ENCODE measurements at regions not wholly inside any gene's neighbourhood (a gene's known extent, or its start where the extent isn't known, plus 50 kb on each side); places are given as distances from the start of the nearest gene placed in this dataset.

GRCh38 chr11:45528435-45528834, 137.0 kb downstream of the CHST1 start:
- no peak for DNase-seq
- TF ChIP-seq EZH2 (IDR thresholded peaks at IDR 0.05; ENCODE audit: borderline replicate concordance, low read depth, low read length, severe bottlenecking) (no peak), CTCF (IDR thresholded peaks at IDR 0.05; ENCODE audit: borderline replicate concordance, extremely low read depth, low read length, poor library complexity, severe bottlenecking) (no peak)
- Histone ChIP-seq H3K9me3 (ENCODE audit: insufficient read depth, low read length, severe bottlenecking) (no peaks in the 10 kb centered on the region), H3K4me1 (ENCODE audit: insufficient read depth, low read length) (no peaks in the 10 kb centered on the region), H3K4me3 (ENCODE audit: low read depth in 1 of 2, low read length in 2 of 2) (no peak overlapping the region), H4K20me1 (ENCODE audit: insufficient read depth, low read length) (no peaks in the 10 kb centered on the region), H3K27ac (ENCODE audit: low read length) (no peak overlapping the region), H3K27me3 (ENCODE audit: insufficient read depth, low read length, poor library complexity) (peaks cover 11% of the 10 kb centered on the region), H3K79me2 (ENCODE audit: insufficient read depth, low read length) (no peaks in the 10 kb centered on the region), H3K4me2 (ENCODE audit: insufficient read depth, low read length) (no peak overlapping the region), H2AFZ (ENCODE audit: low read depth, low read length) (no peak overlapping the region), H3K9ac (ENCODE audit: low read depth, low read length) (no peak overlapping the region), H3K36me3 (ENCODE audit: insufficient read depth, low read length) (no peaks in the 10 kb centered on the region)
- no peak for ATAC-seq (ENCODE audit: insufficient read depth, low read depth)

- ATAC-seq (ENCODE audit: insufficient read depth, low read depth) (no peak), DNase-seq (no peak)
- Histone ChIP-seq H3K4me2 (ENCODE audit: insufficient read depth, low read length) (no peak overlapping the region), H4K20me1 (ENCODE audit: insufficient read depth, low read length) (no peaks in the 10 kb centered on the region), H3K36me3 (ENCODE audit: insufficient read depth, low read length) (no peaks in the 10 kb centered on the region), H3K4me1 (ENCODE audit: insufficient read depth, low read length) (no peaks in the 10 kb centered on the region), H3K27ac (ENCODE audit: low read length) (no peak overlapping the region), H3K27me3 (ENCODE audit: insufficient read depth, low read length, poor library complexity) (peaks cover 10% of the 10 kb centered on the region), H3K4me3 (ENCODE audit: low read depth in 1 of 2, low read length in 2 of 2) (no peak overlapping the region), H3K79me2 (ENCODE audit: insufficient read depth, low read length) (no peaks in the 10 kb centered on the region), H3K9me3 (ENCODE audit: insufficient read depth, low read length, severe bottlenecking) (no peaks in the 10 kb centered on the region), H2AFZ (ENCODE audit: low read depth, low read length) (no peak overlapping the region), H3K9ac (ENCODE audit: low read depth, low read length) (no peak overlapping the region)
- TF ChIP-seq CTCF (IDR thresholded peaks at IDR 0.05; ENCODE audit: borderline replicate concordance, extremely low read depth, low read length, poor library complexity, severe bottlenecking) (no peak), EZH2 (IDR thresholded peaks at IDR 0.05; ENCODE audit: borderline replicate concordance, low read depth, low read length, severe bottlenecking) (no peak)
Observed at GRCh38 chr11:45527898-45528297, 137.5 kb downstream of the CHST1 start.

- TF ChIP-seq CTCF (IDR thresholded peaks at IDR 0.05; ENCODE audit: borderline replicate concordance, extremely low read depth, low read length, poor library complexity, severe bottlenecking) (no peak), EZH2 (IDR thresholded peaks at IDR 0.05; ENCODE audit: borderline replicate concordance, low read depth, low read length, severe bottlenecking) (no peak)
- Histone ChIP-seq H3K4me1 (ENCODE audit: insufficient read depth, low read length) (no peaks in the 10 kb centered on the region), H3K9ac (ENCODE audit: low read depth, low read length) (no peak overlapping the region), H3K4me2 (ENCODE audit: insufficient read depth, low read length) (no peak overlapping the region), H3K79me2 (ENCODE audit: insufficient read depth, low read length) (no peaks in the 10 kb centered on the region), H3K36me3 (ENCODE audit: insufficient read depth, low read length) (no peaks in the 10 kb centered on the region), H2AFZ (ENCODE audit: low read depth, low read length) (no peak overlapping the region), H3K27ac (ENCODE audit: low read length) (no peak overlapping the region), H3K27me3 (ENCODE audit: insufficient read depth, low read length, poor library complexity) (peaks cover 4% of the 10 kb centered on the region), H3K4me3 (ENCODE audit: low read depth in 1 of 2, low read length in 2 of 2) (no peak overlapping the region), H3K9me3 (ENCODE audit: insufficient read depth, low read length, severe bottlenecking) (no peaks in the 10 kb centered on the region), H4K20me1 (ENCODE audit: insufficient read depth, low read length) (no peaks in the 10 kb centered on the region)
- no peak for ATAC-seq (ENCODE audit: insufficient read depth, low read depth)
- no peak for DNase-seq
Observed at GRCh38 chr11:45525393-45525792, 140.0 kb downstream of the CHST1 start.

DNA sequence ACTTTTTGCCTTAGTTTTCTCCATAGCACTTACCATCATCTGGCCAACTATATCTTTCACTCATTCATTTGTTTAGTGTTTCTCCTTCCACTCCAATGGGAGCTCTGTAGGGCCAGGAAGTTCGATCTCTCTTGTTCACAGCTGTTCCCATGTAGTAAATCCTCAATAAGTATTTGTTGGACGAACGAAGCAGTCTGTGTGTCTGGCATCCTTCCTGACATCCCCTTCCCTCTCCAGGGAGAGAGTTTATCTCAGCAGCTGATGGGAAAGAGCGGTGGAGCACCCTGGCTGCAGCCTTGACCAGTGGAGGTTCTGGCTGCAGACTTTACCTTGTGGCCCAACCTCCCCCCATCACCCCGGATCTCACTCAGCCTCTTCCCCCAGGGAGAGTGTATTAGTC, 141.7 kb downstream of the CHST1 start:
- ATAC-seq (ENCODE audit: insufficient read depth, low read depth) (no peak), DNase-seq (no peak)
- no peaks in the 10 kb centered on the region for H3K79me2 ChIP-seq (ENCODE audit: insufficient read depth, low read length)
- no peaks in the 10 kb centered on the region for H3K36me3 ChIP-seq (ENCODE audit: insufficient read depth, low read length)
- no peak overlapping the region for H2AFZ ChIP-seq (ENCODE audit: low read depth, low read length)
- H3K4me1 ChIP-seq (ENCODE audit: insufficient read depth, low read length) = no peaks in the 10 kb centered on the region
- no peak overlapping the region for H3K27ac ChIP-seq (ENCODE audit: low read length)
- TF ChIP-seq EZH2 (IDR thresholded peaks at IDR 0.05; ENCODE audit: borderline replicate concordance, low read depth, low read length, severe bottlenecking) (no peak), CTCF (IDR thresholded peaks at IDR 0.05; ENCODE audit: borderline replicate concordance, extremely low read depth, low read length, poor library complexity, severe bottlenecking) (no peak)
- H3K9ac ChIP-seq (ENCODE audit: low read depth, low read length) = no peak overlapping the region
- H4K20me1 ChIP-seq (ENCODE audit: insufficient read depth, low read length) = no peaks in the 10 kb centered on the region
- H3K4me3 ChIP-seq (ENCODE audit: low read depth in 1 of 2, low read length in 2 of 2) = no peak overlapping the region
- peaks cover 10% of the 10 kb centered on the region for H3K27me3 ChIP-seq (ENCODE audit: insufficient read depth, low read length, poor library complexity)
- no peaks in the 10 kb centered on the region for H3K9me3 ChIP-seq (ENCODE audit: insufficient read depth, low read length, severe bottlenecking)
- no peak overlapping the region for H3K4me2 ChIP-seq (ENCODE audit: insufficient read depth, low read length)

Data from DND-41 (cell line).